A673 (cell line): ENCODE measurements at regions not wholly inside any gene's neighbourhood (a gene's known extent, or its start where the extent isn't known, plus 50 kb on each side); places are given as distances from the start of the nearest gene placed in this dataset.

ENCODE experiments used
- EZH2 ChIP-seq: fragments of 200-600 bp; sonication (generic); IDR thresholded peaks from 2 replicates; pipeline ENCODE4 v1.6.1; 2017; ENCODE audit warnings: borderline replicate concordance, low read depth, mild to moderate bottlenecking, mixed read lengths, antibody characterized with exemption, low read length; ENCODE audit not compliant: poor library complexity, severe bottlenecking
- TF ChIP-seq, protein P1 (sequence below): fragments of 300-800, 200-600 bp; sonication (generic); conservative IDR thresholded peaks from 2 replicates; pipeline ENCODE4 v1.5.1; 2017; ENCODE audit warnings: low read depth, mild to moderate bottlenecking, antibody characterized with exemption, low read length, moderate library complexity, mixed read lengths

DNA sequence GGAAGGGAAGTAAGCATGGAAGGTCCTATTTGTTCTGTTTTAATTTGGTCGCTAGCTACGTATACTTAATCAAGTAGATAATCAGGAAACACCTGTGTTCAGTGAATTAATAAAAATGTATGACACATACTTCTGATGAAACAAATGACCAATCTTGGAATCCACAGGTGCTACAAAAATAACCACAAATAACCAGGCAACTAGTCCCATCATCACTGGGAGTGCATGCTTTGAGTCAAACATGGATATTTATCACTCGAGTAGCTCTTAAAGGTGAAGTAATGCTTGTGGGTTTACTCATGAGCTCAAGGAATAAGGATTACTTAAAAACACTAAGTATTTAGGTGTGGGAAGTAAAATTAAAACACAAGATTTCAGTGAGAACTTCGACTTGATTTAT, 285.6 kb upstream of the ID4 start:
- TF ChIP-seq, protein P1, sequence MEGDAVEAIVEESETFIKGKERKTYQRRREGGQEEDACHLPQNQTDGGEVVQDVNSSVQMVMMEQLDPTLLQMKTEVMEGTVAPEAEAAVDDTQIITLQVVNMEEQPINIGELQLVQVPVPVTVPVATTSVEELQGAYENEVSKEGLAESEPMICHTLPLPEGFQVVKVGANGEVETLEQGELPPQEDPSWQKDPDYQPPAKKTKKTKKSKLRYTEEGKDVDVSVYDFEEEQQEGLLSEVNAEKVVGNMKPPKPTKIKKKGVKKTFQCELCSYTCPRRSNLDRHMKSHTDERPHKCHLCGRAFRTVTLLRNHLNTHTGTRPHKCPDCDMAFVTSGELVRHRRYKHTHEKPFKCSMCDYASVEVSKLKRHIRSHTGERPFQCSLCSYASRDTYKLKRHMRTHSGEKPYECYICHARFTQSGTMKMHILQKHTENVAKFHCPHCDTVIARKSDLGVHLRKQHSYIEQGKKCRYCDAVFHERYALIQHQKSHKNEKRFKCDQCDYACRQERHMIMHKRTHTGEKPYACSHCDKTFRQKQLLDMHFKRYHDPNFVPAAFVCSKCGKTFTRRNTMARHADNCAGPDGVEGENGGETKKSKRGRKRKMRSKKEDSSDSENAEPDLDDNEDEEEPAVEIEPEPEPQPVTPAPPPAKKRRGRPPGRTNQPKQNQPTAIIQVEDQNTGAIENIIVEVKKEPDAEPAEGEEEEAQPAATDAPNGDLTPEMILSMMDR = no peak
- TF ChIP-seq EZH2 = no peak
